Fibroblast of the aortic adventitia (primary cell): ENCODE measurements at regions not wholly inside any gene's neighbourhood (a gene's known extent, or its start where the extent isn't known, plus 50 kb on each side); places are given as distances from the start of the nearest gene placed in this dataset.
"Not testable (repeated sequence)": the region's sequence is repeated elsewhere in the genome, so short reads cannot be mapped to it uniquely, and the experiment has no call there.

Experiments used
- DNase-seq: peaks from one replicate; pipeline ENCODE4 v3.0.0-alpha.2; 2010; ENCODE audit warnings: low read depth
- H3K4me3 ChIP-seq: 2 replicates; pipeline ENCODE4 v1.5.1; 2011; ENCODE audit warnings: low read depth, mild to moderate bottlenecking, control low read depth, low read length, moderate library complexity
- CTCF ChIP-seq: IDR thresholded peaks from 2 replicates; pipeline ENCODE4 v1.5.1; 2011; ENCODE audit warnings: mild to moderate bottlenecking, low read length, control low read depth, inconsistent platforms; ENCODE audit not compliant: insufficient read depth

- no peak overlapping the region for H3K4me3 ChIP-seq
- no peak for TF ChIP-seq CTCF
- no peak for DNase-seq
These were observed 100.2 kb upstream of the CXCL13 start for GRCh38 chr4:77505275-77505957.

GRCh38 chr4:77505958-77506319, 99.7 kb upstream of the CXCL13 start:
- no peak for TF ChIP-seq CTCF
- DNase-seq: no peak
- no peak overlapping the region for H3K4me3 ChIP-seq

GRCh38 chr4:77510367-77510766, 95.3 kb upstream of the CXCL13 start:
- H3K4me3 ChIP-seq: no peak overlapping the region
- TF ChIP-seq CTCF: no peak
- DNase-seq: no peak

- no peak for TF ChIP-seq CTCF
- no peak for DNase-seq
These were observed 80.1 kb upstream of the CXCL13 start for GRCh38 chr4:77525538-77525937.

GRCh38 chr4:77527900-77528299, 77.7 kb upstream of the CXCL13 start:
- DNase-seq, H3K4me3 ChIP-seq: not testable (repeated sequence)

More at GRCh38 chr4:77525538-77525937, 80.1 kb upstream of the CXCL13 start:
- no peak overlapping the region for H3K4me3 ChIP-seq

- no peak overlapping the region for H3K4me3 ChIP-seq
- no peak for TF ChIP-seq CTCF
- peak; percentile 77 for DNase-seq
These were observed 67.5 kb upstream of the CXCL13 start for GRCh38 chr4:77538144-77538543.

- no peak overlapping the region for H3K4me3 ChIP-seq
- peak; percentile 54 for DNase-seq
- no peak for TF ChIP-seq CTCF
These were observed 67.0 kb upstream of the CXCL13 start for GRCh38 chr4:77538574-77539157.
